H4 (cell line): ENCODE measurements at regions not wholly inside any gene's neighbourhood (a gene's known extent, or its start where the extent isn't known, plus 50 kb on each side); places are given as distances from the start of the nearest gene placed in this dataset.
A peak's percentile ranks its signal among the peaks of the same experiment; 100 is the strongest.
"Not testable (repeated sequence)": the region's sequence is repeated elsewhere in the genome, so short reads cannot be mapped to it uniquely, and the experiment has no call there.

ENCODE experiments used
- DNase-seq: peaks from one replicate; pipeline ENCODE4 v3.0.0-alpha.2; 2015; ENCODE audit warnings: low spot score

DNA sequence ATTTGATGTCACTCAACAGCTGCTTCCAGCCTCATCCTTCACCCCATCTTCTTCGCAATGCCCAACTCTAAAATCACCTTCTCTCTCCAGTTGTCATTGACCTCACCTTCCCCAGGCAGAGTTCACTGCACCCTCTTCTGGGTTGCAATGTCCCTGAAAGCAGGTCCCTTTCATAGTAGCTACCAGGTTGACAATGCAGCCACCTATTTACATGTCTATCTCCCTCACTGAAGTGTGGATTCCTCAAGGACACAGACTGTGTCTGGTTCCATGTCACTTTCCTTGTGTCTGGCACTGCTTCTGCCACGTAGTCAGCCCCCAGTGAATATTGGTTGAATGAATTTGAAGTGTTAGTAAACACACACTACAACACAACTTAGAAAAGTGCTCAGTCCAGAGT lies 445.5 kb upstream of the WWC1 start:
- DNase-seq: no peak

DNA sequence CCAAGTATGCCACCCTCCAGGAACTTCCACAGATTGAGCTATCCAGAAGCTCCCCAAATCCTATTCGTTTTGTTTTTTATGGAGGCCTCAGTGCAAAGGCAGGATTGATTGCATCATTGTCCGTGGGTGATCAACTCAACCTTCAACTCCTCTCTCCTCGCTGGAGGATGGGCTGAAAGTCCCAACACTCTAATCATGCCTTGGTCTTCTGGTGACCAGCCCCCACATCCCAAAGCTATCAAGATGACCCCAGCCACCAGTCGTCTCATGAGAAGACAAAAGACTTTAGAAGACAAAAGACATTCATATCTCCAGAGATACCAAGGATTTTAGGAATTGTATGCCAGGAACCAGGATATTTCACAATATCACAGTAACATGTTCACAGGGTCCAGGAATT lies 441.6 kb upstream of the WWC1 start:
- no peak for DNase-seq

DNA sequence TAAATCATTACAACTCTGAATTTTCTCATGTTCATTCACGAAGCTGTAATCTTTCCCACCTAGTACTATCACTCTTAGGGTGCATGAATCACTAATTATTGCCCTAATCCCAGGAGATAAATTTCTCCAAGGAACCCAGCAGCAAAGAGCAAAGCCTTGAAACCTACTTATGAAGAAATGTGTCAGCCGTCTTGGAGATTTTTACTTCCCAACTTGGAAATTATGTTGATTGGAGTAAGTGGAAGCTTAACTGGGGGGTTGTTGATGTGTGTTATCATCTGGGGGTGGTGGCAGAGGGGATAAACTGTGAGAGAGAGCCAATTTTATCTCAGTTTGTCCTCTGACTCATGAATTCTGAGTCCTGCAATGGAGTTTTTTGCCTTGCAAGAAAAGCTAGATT lies 440.5 kb upstream of the WWC1 start:
- DNase-seq: no peak

DNA sequence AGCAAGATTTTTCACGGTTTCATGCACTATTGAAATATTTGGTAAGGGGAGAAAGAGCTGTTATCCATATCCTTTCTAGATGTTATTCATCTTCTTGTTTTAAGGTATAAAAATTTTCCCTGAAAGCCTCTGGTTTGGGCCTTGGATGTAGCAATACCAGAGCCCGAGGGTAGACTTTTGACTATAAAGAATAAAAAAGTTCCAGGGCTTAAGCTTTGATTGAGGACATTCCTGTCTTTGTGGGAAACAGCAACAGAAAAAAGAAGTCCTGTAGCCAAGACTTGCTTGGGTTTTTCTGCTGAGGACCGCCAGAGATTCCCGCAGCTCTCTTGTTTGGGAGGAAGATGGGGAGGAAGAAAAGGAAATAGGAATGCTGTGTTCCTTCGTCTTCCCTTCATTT lies 440.0 kb upstream of the WWC1 start:
- DNase-seq: no peak

DNA sequence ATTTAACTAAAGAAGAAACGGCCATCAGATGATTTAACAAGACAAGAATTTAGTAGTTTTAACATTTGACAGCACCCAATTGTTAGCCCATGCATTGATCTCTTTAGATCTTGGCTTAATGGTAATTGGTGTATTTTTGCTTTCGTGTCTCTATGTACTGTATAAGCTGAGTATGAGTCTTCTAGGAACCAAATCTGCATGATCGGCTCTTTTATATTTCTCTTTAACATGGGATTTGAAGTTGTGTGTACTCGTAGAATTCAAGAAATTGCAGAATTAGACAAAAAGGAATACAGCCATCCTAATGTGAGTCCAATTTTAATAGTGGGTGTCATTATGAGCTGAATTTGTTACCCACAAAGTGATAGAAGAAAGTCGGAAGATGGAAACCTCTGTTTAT lies 438.9 kb upstream of the WWC1 start:
- no peak for DNase-seq

DNA sequence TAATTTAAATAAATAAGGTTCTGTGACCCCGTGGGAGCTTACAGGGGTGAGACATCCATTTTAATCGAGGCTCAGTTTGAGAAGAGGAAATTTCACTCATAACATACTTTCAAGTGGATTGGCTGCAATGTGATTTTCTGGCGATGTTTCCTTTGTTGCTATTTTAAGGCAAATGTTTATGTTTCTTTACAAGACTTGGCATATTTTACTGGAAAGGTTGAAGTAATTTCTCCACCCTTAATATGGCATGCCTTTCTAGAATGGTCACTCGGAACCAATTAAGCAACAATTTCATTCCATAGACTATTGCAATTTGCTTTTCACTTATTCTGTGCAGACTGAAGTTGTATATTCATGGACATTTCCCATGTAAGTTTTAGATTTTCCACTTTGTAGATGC lies 438.0 kb upstream of the WWC1 start:
- DNase-seq: peak; percentile 53

DNA sequence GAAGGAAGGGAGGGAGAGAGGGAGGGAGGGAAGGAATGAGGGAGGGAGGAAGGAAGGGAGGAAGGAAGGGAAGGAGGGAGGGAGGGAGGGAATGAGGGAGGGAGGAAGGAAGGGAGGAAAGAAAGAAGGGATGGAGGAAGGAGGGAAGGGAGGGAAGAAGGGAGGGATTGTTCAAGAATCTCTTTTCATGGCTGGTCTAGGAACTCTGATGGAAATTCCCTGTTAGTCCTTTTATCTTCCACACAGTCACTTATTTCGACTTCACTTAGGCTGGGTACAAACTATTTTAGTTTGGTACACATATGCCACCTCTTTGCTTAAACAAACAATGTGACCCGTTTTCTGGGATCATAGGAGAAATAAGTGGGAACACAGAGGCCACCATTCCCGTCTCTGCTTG lies 435.6 kb upstream of the WWC1 start:
- no peak for DNase-seq

DNA sequence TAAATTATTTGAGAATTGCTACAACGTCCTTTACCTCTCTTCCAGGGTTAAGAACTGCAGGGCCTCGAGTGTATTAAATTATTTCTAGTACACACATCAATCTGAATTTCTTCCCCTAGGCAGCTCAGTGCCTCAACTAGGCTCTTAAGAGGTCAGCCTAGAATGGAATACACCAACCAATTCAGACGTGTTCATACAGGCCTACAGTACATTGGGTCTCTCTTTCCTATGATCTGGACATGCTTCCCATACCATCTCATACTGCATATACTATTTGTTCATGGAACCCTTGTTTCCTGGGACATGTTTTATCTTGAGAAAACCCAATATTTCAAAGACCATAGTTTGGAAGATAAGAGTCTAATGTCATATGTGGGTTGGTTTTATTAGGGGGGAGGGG lies 434.1 kb upstream of the WWC1 start:
- no peak for DNase-seq

DNA sequence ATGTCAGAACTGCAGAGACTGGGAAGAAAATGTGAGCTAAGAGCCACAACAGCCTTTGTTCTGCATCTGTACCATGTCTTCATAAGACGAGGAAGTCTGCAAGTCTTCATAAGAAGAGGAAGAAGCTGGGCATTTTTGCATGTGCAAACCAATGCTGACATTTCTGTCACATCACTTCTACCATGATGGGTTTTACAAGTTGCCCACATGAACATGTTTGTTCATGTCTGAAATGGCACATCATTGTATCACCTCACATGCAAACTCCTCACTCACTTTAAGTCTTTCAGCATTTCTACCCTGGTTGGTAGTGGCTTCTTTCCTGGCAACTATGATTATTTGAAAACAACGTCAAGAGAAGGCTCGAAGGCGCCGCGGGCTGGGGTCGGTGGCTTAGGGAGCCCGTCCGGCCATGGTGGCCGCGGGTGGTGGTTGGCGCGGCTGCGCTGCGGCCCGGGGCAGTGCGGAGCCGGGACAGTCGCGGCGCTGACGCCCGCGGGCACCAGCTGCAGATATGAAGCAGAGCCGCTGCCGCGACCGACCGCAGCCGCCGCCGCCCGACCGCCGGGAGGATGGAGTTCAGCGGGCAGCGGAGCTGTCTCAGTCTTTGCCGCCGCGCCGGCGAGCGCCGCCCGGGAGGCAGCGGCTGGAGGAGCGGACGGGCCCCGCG lies 433.1 kb upstream of the WWC1 start:
- DNase-seq: not testable (repeated sequence)

DNA sequence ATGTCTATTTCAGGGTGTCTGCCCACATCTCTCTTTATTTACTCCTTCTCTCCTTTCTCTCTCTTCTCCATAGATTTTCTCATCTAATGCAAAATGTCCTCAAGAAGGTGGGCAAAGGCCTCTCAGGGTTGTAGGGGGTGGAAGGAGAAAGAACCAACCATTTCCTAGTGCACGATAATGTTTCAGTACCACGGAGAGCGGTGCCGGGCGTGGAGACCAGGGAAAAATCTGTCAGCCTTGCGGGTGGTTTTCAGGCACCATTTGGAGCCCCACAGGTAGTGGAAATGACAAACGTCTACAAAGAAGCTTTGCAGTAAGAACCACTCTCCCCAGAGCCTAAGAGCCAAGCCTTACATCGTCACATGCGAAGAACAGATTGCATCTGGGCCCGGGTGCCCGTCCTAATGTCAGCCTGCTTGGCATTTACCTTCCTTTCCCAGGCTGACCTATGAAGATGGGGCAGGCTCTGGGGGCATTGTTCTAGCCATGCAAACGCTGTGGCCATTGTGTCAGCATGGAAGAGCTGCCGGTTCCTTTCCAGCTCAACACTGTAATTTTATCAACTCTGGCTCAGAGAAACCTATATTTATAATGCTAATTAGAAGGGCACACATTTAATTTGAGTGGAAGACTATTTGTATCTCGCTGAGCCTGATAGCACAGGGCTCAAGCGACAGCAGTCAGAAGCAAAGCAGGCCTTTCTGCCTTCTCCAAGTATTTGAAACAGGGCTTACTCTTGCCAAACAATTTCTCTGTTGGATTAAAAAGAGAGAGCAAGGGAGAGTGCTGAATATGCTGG lies 430.1 kb upstream of the WWC1 start:
- DNase-seq: no peak

DNA sequence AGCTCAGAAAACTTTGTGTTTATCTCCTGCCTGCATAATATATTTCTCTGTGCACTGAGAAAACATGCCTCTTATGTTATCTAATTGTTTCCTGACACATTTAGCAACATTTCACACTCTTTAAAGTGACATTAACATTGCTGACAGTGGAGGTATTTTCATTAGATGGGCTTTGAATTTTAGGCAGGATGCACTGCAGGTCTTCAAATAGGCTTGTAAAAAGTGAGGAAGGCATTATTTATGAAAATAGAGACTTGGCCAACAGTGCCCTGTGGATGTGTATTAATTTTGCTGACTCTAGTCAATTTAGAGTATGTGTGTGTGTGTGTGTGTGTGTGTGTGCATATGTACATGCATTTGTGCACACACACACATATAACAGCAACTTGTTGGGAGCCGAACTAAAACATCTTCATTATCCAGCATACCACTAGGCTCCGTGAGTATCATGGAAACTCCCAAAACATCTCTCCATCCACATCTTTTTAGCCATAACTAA lies 429.5 kb upstream of the WWC1 start:
- DNase-seq: no peak

DNA sequence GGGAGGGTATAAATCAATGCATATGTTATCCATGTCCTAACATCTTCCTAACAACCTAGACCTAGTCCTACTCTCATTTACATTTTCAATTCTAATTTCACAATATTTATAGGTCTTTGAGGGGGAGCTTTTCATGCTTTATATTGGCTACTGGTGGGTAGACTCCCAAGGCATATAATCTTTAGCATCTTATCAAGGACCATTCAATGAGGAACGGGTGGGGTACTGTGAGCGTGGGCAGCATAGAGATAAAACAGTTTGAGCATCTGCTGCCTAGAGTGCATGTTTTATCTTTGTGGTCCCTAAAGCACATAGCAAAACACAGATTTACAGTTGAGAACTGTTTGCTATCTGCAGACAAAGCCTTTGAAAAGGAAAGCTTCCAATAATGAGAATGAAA lies 427.6 kb upstream of the WWC1 start:
- no peak for DNase-seq

DNA sequence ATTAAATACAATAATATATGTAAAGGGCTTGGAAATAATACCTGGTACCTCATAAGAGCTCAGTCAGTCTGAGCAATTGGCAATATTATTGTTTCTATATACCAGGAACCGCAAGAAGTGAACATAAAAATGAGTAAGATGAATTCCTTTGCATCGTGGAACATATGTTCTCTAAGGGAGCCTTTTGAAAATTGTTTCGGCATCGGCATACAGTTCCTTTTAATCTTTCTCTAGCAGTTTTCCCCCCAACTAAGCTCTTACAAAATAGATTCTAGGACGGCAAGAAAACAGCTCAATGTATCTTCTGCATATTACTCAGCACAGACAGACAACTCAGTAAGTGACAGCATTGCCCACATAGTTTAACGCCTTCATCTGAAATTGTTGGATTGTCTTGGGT lies 426.6 kb upstream of the WWC1 start:
- DNase-seq: no peak

DNA sequence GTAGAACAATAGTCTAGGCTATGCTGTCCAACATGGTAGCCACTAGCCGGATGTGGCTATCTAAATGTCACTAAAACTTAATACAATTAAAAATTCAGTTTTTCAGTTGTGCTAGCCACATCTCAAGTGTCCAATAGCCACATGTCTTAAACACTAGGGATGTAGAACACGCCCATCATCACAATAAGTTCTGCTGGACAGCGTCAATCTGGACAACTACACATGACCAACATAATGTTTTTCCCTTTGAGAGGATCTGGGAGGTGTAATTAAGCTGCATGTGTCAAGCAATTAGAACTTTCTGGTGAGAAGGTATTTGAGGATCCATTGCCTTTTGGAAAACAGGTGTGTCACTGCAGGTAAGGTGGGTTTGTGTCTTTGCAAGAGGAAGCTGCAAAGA lies 424.6 kb upstream of the WWC1 start:
- DNase-seq: no peak

DNA sequence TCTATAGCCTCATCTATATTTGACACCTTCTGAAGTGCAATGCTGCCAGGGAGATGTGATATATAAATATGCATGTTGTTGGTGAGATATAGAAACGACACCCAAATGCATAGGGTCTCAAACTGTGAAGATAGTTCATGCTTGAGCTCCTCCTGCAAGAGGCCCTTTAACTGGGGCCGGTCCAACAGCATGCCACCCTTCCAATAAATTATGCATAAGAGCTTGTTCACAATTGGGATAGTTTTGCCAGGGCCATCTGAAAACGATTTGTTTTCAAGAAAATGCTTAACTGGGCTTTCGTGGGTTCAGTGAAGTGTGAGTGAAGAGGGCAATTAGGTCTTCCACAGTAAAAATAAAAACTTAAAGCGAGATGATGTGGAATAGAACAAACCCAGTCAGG lies 424.2 kb upstream of the WWC1 start:
- DNase-seq: no peak

DNA sequence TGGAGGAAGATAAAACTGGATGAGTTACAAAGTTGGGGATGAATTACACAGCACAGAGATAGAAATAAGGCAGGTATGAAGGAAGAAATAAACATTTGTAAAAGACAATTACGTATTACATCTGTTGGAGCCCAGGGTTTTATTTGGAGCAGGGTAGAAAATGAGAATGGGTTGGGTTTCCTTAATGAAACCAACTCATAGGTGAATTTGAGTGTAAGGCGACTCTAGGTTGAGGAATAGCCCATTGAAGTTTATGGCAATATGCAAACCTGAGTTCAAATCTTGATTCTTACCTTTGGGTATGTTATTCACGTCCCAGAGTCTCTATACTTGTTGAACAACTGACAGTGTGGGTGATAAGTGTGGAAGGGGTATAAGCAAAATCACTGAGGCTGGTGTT lies 422.3 kb upstream of the WWC1 start:
- DNase-seq: no peak

DNA sequence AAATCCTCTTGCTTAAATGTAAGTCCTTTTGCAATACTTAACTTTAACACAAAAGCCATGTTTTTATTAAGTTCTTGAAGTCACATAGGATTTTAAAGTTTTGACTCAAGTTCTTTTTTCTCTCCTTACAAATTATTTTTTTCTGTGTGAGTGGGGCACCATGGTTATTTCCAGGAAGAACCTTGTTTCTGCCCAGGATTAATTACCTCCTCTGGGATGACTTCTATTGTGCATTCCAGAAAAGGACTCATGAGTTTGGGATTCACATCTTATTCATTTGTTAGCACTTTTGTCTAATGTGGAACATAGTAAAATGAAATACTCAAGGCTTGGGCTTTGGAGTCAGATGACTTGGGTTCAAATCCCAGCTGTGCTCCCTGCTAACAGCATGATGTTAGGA lies 421.4 kb upstream of the WWC1 start:
- DNase-seq: no peak

DNA sequence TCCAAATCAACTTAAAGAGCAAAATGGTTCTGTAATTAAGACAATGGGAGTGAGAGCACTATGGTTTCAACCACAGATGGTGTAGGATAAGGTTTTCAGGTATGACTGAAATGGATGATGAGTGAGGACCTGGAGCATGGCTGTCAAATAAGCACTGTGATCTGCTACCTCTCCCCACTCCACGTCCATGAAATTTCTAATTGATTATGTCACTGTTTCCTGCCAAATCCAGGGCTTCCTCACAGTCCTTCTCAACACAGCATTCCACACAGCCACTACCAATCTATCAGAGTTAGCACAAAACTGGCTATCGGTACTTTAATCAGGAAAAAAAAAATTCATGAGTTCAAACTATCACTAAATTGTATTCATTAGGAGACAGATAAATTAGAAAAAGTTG lies 420.4 kb upstream of the WWC1 start:
- no peak for DNase-seq

DNA sequence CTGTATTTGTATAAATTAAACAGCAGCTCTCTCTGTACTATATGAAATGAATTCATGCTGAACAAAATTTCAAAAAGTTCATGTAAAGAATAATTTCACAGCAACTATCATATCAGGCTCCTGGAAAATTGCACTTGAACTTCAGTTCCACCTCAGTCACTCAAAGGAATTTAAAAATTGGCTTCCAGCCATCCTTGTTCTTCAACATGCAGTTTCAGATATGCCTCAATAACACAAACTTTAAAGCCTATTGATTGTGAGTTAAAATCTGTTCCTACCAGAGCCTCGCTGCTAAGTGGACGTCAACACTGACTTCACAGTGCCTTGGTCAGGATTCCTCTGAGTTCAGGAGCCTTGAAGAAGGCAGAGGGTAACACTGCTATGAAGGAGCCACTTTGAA lies 418.7 kb upstream of the WWC1 start:
- DNase-seq: no peak

DNA sequence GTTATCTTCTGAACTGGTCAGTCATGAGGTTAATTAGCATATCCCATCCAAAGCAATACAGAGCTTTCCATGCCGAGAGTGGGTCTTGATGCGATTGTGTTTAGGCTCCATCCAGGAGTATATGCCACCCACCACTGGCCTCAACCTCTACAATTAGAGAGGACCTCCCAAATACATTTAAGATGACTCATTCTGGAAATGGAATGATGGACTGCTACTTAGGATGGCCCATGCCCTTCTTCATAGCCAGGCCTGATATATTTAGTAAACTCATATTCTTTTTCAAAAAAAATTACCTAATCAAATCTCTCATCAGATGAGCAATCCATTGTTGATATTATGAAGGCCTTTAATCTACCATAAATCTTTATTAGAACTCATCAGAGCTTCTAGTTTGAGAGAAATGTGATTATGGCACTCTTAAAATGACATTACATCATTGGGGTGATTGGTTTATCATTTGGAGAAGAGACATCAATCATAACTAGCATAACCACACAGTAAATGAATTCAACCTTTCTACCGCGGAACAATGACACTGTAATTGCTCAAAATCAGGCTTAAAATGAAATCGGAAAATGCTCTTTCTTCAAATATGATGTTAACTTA lies 414.2 kb upstream of the WWC1 start:
- DNase-seq: no peak

DNA sequence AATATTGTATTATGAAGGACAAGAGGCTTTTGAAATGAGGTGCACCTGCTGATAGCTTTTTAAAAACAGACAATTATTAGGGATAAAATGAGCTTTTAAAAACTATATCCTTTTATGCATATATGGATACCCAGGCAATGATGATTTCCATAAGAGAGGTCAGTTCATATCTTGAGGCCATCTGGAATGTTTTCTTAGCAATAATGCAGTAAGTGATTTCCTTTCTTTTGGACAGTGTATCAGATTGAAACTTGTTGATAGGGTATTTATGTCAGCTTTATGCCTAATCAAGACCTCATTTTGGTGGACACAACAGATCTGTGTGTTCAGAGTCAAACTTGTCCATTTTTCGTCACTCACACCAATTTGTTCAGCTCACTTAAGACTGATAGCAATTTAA lies 413.5 kb upstream of the WWC1 start:
- DNase-seq: no peak

DNA sequence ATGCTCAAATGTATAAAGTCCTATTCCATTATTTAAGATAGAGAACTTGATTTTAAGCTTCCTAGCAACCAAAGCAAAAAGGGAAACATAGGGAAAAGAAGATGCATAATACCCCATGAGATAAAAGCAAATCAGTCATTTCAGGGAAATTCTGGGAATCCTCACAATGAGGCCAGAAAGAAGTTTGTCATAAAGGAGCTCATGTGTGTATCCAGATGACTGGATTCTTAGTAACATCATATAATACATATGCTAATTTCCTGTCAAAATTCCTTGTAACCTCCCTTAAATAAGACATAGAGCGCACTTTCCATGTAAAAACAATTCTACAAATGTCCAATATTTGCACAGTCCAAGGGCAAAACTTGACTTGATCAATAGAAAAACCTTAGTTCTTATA lies 411.0 kb upstream of the WWC1 start:
- no peak for DNase-seq

DNA sequence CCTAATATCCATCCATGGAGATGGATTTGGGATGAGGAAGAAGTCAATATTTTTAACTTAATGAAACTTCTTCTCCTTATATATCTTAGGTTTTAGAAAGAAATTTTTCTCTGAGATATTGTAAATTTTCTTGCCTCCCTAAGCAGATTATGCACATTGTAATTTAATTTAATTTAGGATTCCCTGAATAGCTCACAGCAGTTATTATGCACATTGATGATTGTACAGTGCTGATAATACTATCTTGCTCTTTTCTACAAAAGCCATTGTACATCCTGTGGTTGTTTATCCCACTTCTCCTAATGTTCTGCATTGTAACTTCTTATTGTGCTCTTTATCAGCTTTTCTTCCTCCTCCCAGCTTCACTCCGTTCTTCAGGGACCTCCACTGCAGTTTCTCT lies 410.4 kb upstream of the WWC1 start:
- DNase-seq: no peak
